GM19467 (cell line): ENCODE measurements at regions not wholly inside any gene's neighbourhood (a gene's known extent, or its start where the extent isn't known, plus 50 kb on each side); places are given as distances from the start of the nearest gene placed in this dataset.

Experiments used
- ATAC-seq: cut with Tn5 transposase; IDR thresholded peaks from one replicate; pipeline ENCODE4 v1.9.1; 2021; ENCODE audit warnings: mild to moderate bottlenecking, moderate library complexity; ENCODE audit not compliant: unreplicated experiment

GRCh38 chr18:41758534-41758933, 196.5 kb upstream of the PIK3C3 start:
- ATAC-seq: no peak

- ATAC-seq: no peak
Observed at GRCh38 chr18:41756141-41756540, 198.9 kb upstream of the PIK3C3 start.

- no peak for ATAC-seq
Observed at GRCh38 chr18:41754332-41754731, 200.7 kb upstream of the PIK3C3 start.

- no peak for ATAC-seq
Observed at GRCh38 chr18:41753826-41754225, 201.2 kb upstream of the PIK3C3 start.

- no peak for ATAC-seq
Observed at GRCh38 chr18:41752826-41753225, 202.2 kb upstream of the PIK3C3 start.

GRCh38 chr18:41751652-41752051, 203.4 kb upstream of the PIK3C3 start:
- ATAC-seq: no peak

GRCh38 chr18:41751161-41751560, 203.9 kb upstream of the PIK3C3 start:
- ATAC-seq: no peak

- no peak for ATAC-seq
Observed at GRCh38 chr18:41747723-41748242, 207.3 kb upstream of the PIK3C3 start.

GRCh38 chr18:41745166-41746049, 209.6 kb upstream of the PIK3C3 start:
- no peak for ATAC-seq

GRCh38 chr18:41744421-41745030, 210.5 kb upstream of the PIK3C3 start:
- no peak for ATAC-seq

GRCh38 chr18:41737218-41737617, 217.8 kb upstream of the PIK3C3 start:
- ATAC-seq: no peak

- no peak for ATAC-seq
Observed at GRCh38 chr18:41734917-41735316, 220.1 kb upstream of the PIK3C3 start.

- no peak for ATAC-seq
Observed at GRCh38 chr18:41732356-41732755, 222.7 kb upstream of the PIK3C3 start.

GRCh38 chr18:41731884-41732283, 223.2 kb upstream of the PIK3C3 start:
- no peak for ATAC-seq

- ATAC-seq: no peak
Observed at GRCh38 chr18:41724195-41724594, 230.8 kb upstream of the PIK3C3 start.

- no peak for ATAC-seq
Observed at GRCh38 chr18:41721103-41721790, 233.8 kb upstream of the PIK3C3 start.

GRCh38 chr18:41720226-41720625, 234.8 kb upstream of the PIK3C3 start:
- no peak for ATAC-seq

GRCh38 chr18:41719808-41720207, 235.2 kb upstream of the PIK3C3 start:
- no peak for ATAC-seq

- no peak for ATAC-seq
Observed at GRCh38 chr18:41714872-41715271, 240.2 kb upstream of the PIK3C3 start.

- no peak for ATAC-seq
Observed at GRCh38 chr18:41713969-41714825, 240.8 kb upstream of the PIK3C3 start.

- no peak for ATAC-seq
Observed at GRCh38 chr18:41706301-41706700, 248.7 kb upstream of the PIK3C3 start.
